ENCODE measurements at regions not wholly inside any gene's neighbourhood (a gene's known extent, or its start where the extent isn't known, plus 50 kb on each side); places are given as distances from the start of the nearest gene placed in this dataset.

DNA sequence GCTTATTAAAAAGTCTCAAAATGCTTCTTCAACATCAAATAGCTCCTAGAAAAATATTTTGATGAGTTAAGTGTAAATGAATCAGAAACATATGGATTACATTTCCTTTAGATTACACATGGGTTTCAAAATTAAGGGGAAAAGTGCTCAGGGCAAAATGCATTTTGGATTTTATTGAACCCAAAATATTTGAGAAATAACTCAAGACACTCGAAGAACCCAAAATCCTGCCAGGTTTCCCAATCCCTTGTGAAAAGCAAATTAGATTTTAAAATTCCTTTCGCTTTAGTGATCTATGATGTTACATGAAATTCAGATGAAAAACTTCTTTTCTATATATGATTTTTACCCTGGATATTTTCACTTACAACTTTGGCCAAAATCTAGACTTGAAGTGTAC, 847.4 kb upstream of the SOX9 start:
- Histone ChIP-seq H3K27ac (replicated peaks) (no peak overlapping the region), H3K27me3 (ENCODE audit: insufficient read depth, poor library complexity, severe bottlenecking) (no peaks in the 10 kb centered on the region), H3K4me3 (replicated peaks; ENCODE audit: insufficient read depth, low read length) (no peak overlapping the region)
- no peak for DNase-seq (ENCODE audit: low read depth in 1 of 2, low spot score in 1 of 2)
- TF ChIP-seq, protein P1, sequence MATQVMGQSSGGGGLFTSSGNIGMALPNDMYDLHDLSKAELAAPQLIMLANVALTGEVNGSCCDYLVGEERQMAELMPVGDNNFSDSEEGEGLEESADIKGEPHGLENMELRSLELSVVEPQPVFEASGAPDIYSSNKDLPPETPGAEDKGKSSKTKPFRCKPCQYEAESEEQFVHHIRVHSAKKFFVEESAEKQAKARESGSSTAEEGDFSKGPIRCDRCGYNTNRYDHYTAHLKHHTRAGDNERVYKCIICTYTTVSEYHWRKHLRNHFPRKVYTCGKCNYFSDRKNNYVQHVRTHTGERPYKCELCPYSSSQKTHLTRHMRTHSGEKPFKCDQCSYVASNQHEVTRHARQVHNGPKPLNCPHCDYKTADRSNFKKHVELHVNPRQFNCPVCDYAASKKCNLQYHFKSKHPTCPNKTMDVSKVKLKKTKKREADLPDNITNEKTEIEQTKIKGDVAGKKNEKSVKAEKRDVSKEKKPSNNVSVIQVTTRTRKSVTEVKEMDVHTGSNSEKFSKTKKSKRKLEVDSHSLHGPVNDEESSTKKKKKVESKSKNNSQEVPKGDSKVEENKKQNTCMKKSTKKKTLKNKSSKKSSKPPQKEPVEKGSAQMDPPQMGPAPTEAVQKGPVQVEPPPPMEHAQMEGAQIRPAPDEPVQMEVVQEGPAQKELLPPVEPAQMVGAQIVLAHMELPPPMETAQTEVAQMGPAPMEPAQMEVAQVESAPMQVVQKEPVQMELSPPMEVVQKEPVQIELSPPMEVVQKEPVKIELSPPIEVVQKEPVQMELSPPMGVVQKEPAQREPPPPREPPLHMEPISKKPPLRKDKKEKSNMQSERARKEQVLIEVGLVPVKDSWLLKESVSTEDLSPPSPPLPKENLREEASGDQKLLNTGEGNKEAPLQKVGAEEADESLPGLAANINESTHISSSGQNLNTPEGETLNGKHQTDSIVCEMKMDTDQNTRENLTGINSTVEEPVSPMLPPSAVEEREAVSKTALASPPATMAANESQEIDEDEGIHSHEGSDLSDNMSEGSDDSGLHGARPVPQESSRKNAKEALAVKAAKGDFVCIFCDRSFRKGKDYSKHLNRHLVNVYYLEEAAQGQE (IDR thresholded peaks at IDR 0.05; ENCODE audit: insufficient replicate concordance, low read depth) = no peak
- TF ChIP-seq, protein P2, sequence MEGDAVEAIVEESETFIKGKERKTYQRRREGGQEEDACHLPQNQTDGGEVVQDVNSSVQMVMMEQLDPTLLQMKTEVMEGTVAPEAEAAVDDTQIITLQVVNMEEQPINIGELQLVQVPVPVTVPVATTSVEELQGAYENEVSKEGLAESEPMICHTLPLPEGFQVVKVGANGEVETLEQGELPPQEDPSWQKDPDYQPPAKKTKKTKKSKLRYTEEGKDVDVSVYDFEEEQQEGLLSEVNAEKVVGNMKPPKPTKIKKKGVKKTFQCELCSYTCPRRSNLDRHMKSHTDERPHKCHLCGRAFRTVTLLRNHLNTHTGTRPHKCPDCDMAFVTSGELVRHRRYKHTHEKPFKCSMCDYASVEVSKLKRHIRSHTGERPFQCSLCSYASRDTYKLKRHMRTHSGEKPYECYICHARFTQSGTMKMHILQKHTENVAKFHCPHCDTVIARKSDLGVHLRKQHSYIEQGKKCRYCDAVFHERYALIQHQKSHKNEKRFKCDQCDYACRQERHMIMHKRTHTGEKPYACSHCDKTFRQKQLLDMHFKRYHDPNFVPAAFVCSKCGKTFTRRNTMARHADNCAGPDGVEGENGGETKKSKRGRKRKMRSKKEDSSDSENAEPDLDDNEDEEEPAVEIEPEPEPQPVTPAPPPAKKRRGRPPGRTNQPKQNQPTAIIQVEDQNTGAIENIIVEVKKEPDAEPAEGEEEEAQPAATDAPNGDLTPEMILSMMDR (IDR thresholded peaks at IDR 0.05; ENCODE audit: insufficient read depth, low read length) = no peak
- no peak for TF ChIP-seq GABPA (IDR thresholded peaks at IDR 0.05; ENCODE audit: low read depth)
- no peak for TF ChIP-seq POLR2AphosphoS5 (IDR thresholded peaks at IDR 0.05; ENCODE audit: low read depth)
- TF ChIP-seq SPI1 (IDR thresholded peaks at IDR 0.05; ENCODE audit: borderline replicate concordance, low read depth) = no peak

DNA sequence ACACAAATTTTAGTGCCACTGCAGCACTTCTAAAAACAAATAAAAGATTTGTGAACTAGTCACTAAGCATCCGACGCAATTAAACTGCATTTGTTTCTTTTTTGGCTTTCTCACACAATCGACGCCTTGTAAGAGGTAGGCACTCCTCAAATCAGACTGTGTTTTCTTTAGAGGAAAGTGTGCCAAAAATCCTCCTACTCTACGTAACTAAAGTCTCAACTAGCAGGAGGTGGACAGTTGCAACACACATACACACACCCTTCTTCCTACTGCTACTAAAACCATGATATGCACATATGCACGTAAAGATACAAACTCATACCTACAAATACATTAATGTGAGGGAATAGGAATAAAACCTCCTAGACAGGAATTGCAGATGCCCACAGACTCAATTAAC, 844.7 kb upstream of the SOX9 start:
- DNase-seq (ENCODE audit: low read depth in 1 of 2, low spot score in 1 of 2) = no peak
- Histone ChIP-seq H3K27ac (replicated peaks) (no peak overlapping the region), H3K4me3 (replicated peaks; ENCODE audit: insufficient read depth, low read length) (no peak overlapping the region), H3K27me3 (ENCODE audit: insufficient read depth, poor library complexity, severe bottlenecking) (no peaks in the 10 kb centered on the region)
- TF ChIP-seq, protein P2 (IDR thresholded peaks at IDR 0.05; ENCODE audit: insufficient read depth, low read length) = no peak

DNA sequence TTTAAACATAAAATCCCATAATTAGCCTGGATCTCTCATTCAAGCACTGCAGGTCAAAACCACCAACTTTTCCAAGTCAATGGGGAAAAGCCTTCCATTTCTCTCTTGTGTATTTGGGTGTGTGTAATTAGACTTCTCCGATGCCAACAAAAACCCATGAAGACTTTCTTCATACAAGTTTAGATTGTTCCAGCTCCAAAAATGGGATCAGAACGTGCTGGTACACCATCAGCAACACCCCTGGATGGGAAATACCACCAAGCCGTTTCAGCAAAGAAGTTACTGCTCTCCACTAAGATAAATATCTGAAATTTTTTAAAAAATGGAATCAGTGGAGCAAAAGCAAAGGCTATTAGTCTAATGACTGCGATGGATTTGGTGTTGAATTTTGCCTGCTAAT, 837.3 kb upstream of the SOX9 start:
- DNase-seq (ENCODE audit: low read depth in 1 of 2, low spot score in 1 of 2) = no peak
- H3K27me3 ChIP-seq (ENCODE audit: insufficient read depth, poor library complexity, severe bottlenecking) = no peaks in the 10 kb centered on the region
- TF ChIP-seq POLR2AphosphoS5 (IDR thresholded peaks at IDR 0.05; ENCODE audit: low read depth) (no peak), GABPA (IDR thresholded peaks at IDR 0.05; ENCODE audit: low read depth) (no peak), SPI1 (IDR thresholded peaks at IDR 0.05; ENCODE audit: borderline replicate concordance, low read depth) (no peak)
- TF ChIP-seq, protein P2 (IDR thresholded peaks at IDR 0.05; ENCODE audit: insufficient read depth, low read length) = no peak
- TF ChIP-seq, protein P1 (IDR thresholded peaks at IDR 0.05; ENCODE audit: insufficient replicate concordance, low read depth) = no peak
- no peak overlapping the region for H3K27ac ChIP-seq (replicated peaks)
- H3K4me3 ChIP-seq (replicated peaks; ENCODE audit: insufficient read depth, low read length) = no peak overlapping the region

DNA sequence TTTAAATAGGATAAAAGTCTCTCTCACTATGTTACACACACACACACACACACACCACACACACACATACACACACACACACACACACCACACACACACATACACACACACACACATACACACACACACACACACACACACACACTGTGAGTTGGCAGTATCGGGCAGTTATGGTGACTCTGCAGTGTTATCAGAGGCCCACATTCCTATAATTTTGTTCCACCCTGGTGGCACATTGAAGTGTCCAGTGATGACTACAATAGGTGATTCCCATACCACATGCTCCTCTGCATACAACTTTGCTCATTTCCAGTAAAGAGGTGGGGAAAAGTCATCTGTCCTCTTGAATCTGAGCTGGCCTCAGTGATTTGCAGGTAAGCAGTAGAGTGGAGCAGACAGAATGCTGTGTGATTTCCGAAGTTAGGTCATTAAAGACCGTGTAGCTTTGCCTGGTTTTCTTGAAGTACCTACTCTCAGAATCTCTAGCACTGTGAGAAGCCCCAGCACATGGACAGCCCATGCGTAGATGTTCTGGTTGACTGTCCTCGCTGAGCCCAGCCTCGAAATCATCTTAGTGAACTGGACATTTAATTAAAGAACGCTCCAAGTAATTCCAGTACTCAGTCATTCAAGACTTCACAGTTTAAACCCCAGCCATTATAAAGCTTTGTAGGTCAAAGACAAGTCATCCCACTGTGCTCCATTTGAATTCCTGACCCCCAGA, 836.6 kb upstream of the SOX9 start:
- Histone ChIP-seq H3K27ac (replicated peaks) (no peak overlapping the region), H3K4me3 (replicated peaks; ENCODE audit: insufficient read depth, low read length) (no peak overlapping the region), H3K27me3 (ENCODE audit: insufficient read depth, poor library complexity, severe bottlenecking) (no peaks in the 10 kb centered on the region)
- DNase-seq (ENCODE audit: low read depth in 1 of 2, low spot score in 1 of 2) = no peak
- TF ChIP-seq GABPA (IDR thresholded peaks at IDR 0.05; ENCODE audit: low read depth) (no peak), SPI1 (IDR thresholded peaks at IDR 0.05; ENCODE audit: borderline replicate concordance, low read depth) (no peak), POLR2AphosphoS5 (IDR thresholded peaks at IDR 0.05; ENCODE audit: low read depth) (no peak)
- TF ChIP-seq, protein P2 (IDR thresholded peaks at IDR 0.05; ENCODE audit: insufficient read depth, low read length) = no peak
- TF ChIP-seq, protein P1 (IDR thresholded peaks at IDR 0.05; ENCODE audit: insufficient replicate concordance, low read depth) = no peak

All from HL-60 (cell line).